HG03432 (cell line): ENCODE measurements at regions not wholly inside any gene's neighbourhood (a gene's known extent, or its start where the extent isn't known, plus 50 kb on each side); places are given as distances from the start of the nearest gene placed in this dataset.
"Not testable (repeated sequence)": the region's sequence is repeated elsewhere in the genome, so short reads cannot be mapped to it uniquely, and the experiment has no call there.

ENCODE experiments used
- ATAC-seq: cut with Tn5 transposase; IDR thresholded peaks from one replicate; pipeline ENCODE4 v1.9.1; 2021; ENCODE audit warnings: mild to moderate bottlenecking, moderate library complexity; ENCODE audit not compliant: unreplicated experiment

GRCh38 chr10:77740396-77740795 lies 102.8 kb upstream of the KCNMA1 start:
- ATAC-seq: not testable (repeated sequence)

GRCh38 chr10:77738496-77739158 lies 101.0 kb upstream of the KCNMA1 start:
- no peak for ATAC-seq

DNA sequence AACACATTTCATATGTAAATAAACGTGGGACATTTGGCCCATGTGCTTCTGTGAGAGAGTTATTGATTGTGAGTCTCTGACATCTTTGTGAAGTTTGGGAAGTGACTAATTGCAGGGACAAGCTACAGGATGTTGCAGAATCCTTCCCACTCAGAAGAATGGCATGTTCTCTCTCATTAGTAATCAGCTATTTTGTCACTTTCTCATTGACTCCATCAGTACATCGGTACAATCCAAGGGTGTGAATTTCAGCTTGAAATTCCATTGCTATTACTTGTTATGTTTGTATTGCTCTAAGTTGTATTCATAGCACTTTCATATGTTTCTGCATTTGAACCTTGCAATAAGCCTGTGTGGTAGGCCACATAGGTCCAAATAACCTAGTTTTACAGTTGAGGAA lies 100.0 kb upstream of the KCNMA1 start:
- no peak for ATAC-seq

GRCh38 chr10:77735136-77735535 lies 97.5 kb upstream of the KCNMA1 start:
- ATAC-seq: not testable (repeated sequence)

GRCh38 chr10:77732213-77733003 lies 94.8 kb upstream of the KCNMA1 start:
- ATAC-seq: no peak

GRCh38 chr10:77727481-77727880 lies 89.9 kb upstream of the KCNMA1 start:
- ATAC-seq: no peak

DNA sequence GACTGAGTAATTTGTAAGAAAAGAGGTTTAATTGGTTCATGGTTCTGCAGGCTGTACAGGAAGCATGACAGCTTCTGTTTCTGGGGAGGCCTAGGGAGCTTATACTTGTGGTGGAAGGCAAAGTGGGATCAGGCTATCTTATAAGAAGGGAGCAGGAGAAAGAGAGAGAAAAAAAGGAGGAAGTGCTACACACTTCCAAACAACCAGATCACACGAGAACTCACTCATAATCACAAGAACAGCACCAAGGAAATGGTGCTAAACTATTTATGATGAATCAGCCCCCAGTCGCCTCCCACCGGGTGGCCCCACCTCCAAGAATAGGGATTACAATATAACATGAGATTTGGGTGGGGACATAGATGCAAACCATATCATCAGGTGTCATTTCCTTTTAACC lies 89.1 kb upstream of the KCNMA1 start:
- no peak for ATAC-seq

GRCh38 chr10:77726301-77726700 lies 88.7 kb upstream of the KCNMA1 start:
- no peak for ATAC-seq

DNA sequence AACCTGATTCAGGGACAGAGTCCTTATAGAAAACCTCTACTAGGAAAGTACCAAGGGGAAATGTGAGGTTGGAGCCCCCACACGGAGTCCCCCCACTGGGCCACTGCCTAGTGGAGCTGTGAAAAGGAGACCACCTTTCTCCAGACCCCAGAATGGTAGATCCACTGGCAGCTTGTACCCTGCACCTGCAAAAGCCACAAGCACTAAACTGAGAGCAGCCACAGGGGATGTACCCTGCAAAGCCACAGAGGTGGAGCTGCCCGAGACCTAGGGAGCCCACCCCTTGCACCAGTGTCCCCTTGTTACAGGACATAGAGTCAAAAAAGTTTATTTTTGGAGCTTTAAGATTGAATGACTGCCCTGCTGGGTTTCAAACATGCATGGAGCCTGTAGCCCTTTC lies 87.2 kb upstream of the KCNMA1 start:
- no peak for ATAC-seq

DNA sequence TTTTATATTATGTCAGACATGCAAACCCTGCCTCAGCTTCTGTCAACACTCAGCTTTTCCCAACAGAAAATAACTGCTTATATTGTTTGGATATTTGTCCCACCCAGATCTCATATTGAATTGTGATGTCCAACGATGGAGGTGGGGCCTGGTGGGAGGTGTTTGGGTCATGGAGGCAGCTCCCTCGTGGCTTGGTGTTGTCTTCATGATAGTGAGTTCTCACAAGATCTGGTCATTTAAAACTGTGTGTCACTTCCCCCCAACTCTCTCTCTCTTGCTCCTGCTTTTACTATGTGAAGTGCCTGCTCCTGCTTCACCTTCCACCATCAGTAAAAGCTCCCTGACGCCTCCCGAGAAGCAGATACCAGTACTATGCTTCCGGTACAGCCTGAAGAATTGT lies 85.8 kb upstream of the KCNMA1 start:
- ATAC-seq: no peak

GRCh38 chr10:77722956-77723355 lies 85.3 kb upstream of the KCNMA1 start:
- ATAC-seq: not testable (repeated sequence)

DNA sequence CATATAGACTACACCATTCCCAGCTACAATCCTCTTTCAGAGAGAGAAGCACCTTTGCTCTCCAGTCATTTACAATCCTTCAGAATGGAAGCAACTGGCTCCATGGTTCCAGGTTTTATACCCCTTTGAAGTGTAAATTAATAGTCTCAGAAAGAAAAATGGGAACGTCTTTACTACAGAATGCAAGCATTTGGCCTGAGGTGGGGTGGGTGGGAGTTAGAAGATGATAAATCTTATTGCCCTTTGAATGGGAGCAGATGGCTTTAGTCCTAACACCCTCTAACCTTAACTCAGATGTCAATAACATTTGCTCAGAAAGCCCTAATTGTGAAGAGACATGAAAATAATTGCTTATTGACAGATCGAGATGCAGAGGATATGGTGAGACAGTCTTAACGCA lies 84.2 kb upstream of the KCNMA1 start:
- ATAC-seq: no peak

- ATAC-seq: no peak
These were observed 81.3 kb upstream of the KCNMA1 start for GRCh38 chr10:77718957-77719356.

DNA sequence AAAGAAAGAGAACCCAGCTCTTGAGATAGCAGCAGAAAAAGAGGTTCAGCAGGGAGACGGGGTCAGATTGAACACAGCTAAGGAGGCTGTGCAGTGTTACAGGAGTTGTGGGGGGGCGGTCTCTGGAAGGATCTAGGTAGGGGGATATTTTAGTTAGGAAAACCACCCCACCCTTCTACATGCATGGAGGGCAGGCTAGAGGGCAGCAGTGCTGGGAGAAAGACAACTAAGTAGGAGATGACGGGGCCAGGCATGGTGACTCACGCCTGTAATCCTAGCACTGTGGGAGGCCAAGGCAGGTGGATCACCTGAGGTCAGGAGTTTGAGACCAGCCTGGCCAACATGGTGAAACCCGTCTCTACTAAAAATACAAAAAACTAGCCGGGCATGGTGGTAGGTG lies 80.7 kb upstream of the KCNMA1 start:
- not testable (repeated sequence) for ATAC-seq

DNA sequence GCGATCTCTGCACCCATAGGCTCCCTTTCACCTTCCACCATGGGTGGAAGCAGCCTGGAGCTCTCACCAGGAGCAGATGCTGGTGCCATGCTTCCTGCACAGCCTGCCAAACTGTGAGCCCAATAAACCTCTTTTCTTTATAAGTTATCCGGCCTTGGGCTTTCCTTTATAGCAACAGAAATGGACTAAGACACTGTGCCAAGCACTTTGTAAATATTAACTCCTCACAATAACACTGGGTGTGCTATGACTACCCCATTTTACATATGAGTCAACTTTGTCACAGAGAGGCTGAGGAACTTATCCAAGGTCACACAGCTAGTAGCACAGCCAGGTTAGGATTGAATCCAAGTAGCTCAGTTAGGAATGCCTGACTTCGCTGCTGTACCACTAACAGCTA lies 79.7 kb upstream of the KCNMA1 start:
- ATAC-seq: no peak

GRCh38 chr10:77716458-77717317 lies 79.1 kb upstream of the KCNMA1 start:
- ATAC-seq: no peak

DNA sequence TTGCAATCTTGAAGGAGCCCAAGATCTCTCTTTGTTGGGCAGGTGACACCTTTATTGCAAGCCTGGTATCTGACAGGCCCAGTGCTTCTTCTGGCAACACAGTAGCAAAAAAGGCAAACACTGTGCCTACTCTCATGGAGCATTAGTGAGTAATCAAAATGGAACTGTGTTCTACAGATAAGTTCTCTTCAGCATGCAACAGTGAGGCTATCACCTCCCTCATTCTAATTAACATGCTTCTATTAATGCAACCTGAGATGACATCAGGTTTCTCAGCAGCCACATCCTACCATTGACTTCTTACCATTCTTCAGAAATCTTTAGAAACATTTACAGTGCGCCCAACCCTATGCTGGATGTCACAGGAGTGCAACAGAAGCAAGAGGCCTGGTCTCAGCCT lies 77.9 kb upstream of the KCNMA1 start:
- no peak for ATAC-seq

- no peak for ATAC-seq
These were observed 77.5 kb upstream of the KCNMA1 start for GRCh38 chr10:77715088-77715487.

- ATAC-seq: no peak
These were observed 76.1 kb upstream of the KCNMA1 start for GRCh38 chr10:77713521-77714280.

- no peak for ATAC-seq
These were observed 74.6 kb upstream of the KCNMA1 start for GRCh38 chr10:77712207-77712606.

GRCh38 chr10:77711683-77712049 lies 74.1 kb upstream of the KCNMA1 start:
- ATAC-seq: peak; percentile 1
